ENCODE measurements at regions not wholly inside any gene's neighbourhood (a gene's known extent, or its start where the extent isn't known, plus 50 kb on each side); places are given as distances from the start of the nearest gene placed in this dataset.

GRCh38 chrX:131802836-131803626 lies 220.1 kb upstream of the STK26 start:
- FAIRE-seq (no peak), DNase-seq (ENCODE audit: insufficient read length, low spot score) (no peak)
- no peak for TF ChIP-seq POLR2AphosphoS5 (IDR thresholded peaks at IDR 0.05; ENCODE audit: low read depth, low read length)
- TF ChIP-seq POU2F2 (IDR thresholded peaks at IDR 0.05; ENCODE audit: low read depth, low read length) = no peak
- TF ChIP-seq POLR2A (IDR thresholded peaks at IDR 0.05; ENCODE audit: low read depth, low read length) = no peak
- TF ChIP-seq PAX5 (IDR thresholded peaks at IDR 0.05; ENCODE audit: insufficient read depth, low read length, severe bottlenecking) = no peak
- no peak for TF ChIP-seq TAF1 (IDR thresholded peaks at IDR 0.05; ENCODE audit: low read depth, low read length)
- TF ChIP-seq SPI1 (IDR thresholded peaks at IDR 0.05; ENCODE audit: low read depth, low read length) = no peak

GRCh38 chrX:131812847-131813825 lies 210.0 kb upstream of the STK26 start:
- peak; percentile 78 for FAIRE-seq
- TF ChIP-seq TAF1 (IDR thresholded peaks at IDR 0.05; ENCODE audit: low read depth, low read length) (no peak), POLR2A (IDR thresholded peaks at IDR 0.05; ENCODE audit: low read depth, low read length) (no peak), POLR2AphosphoS5 (IDR thresholded peaks at IDR 0.05; ENCODE audit: low read depth, low read length) (no peak), SPI1 (IDR thresholded peaks at IDR 0.05; ENCODE audit: low read depth, low read length) (no peak), PAX5 (IDR thresholded peaks at IDR 0.05; ENCODE audit: insufficient read depth, low read length, severe bottlenecking) (no peak), POU2F2 (IDR thresholded peaks at IDR 0.05; ENCODE audit: low read depth, low read length) (no peak)
- no peak for DNase-seq (ENCODE audit: insufficient read length, low spot score)

GRCh38 chrX:131816551-131817136 lies 206.5 kb upstream of the STK26 start:
- FAIRE-seq (peak; percentile 38), DNase-seq (ENCODE audit: insufficient read length, low spot score) (no peak)
- TF ChIP-seq POLR2A (IDR thresholded peaks at IDR 0.05; ENCODE audit: low read depth, low read length) (no peak), TAF1 (IDR thresholded peaks at IDR 0.05; ENCODE audit: low read depth, low read length) (no peak), PAX5 (IDR thresholded peaks at IDR 0.05; ENCODE audit: insufficient read depth, low read length, severe bottlenecking) (no peak), POU2F2 (IDR thresholded peaks at IDR 0.05; ENCODE audit: low read depth, low read length) (no peak), POLR2AphosphoS5 (IDR thresholded peaks at IDR 0.05; ENCODE audit: low read depth, low read length) (no peak), SPI1 (IDR thresholded peaks at IDR 0.05; ENCODE audit: low read depth, low read length) (no peak)

- FAIRE-seq (no peak), DNase-seq (ENCODE audit: insufficient read length, low spot score) (no peak)
- TF ChIP-seq TAF1 (IDR thresholded peaks at IDR 0.05; ENCODE audit: low read depth, low read length) (no peak), POLR2A (IDR thresholded peaks at IDR 0.05; ENCODE audit: low read depth, low read length) (no peak), POU2F2 (IDR thresholded peaks at IDR 0.05; ENCODE audit: low read depth, low read length) (no peak), SPI1 (IDR thresholded peaks at IDR 0.05; ENCODE audit: low read depth, low read length) (no peak), PAX5 (IDR thresholded peaks at IDR 0.05; ENCODE audit: insufficient read depth, low read length, severe bottlenecking) (no peak), POLR2AphosphoS5 (IDR thresholded peaks at IDR 0.05; ENCODE audit: low read depth, low read length) (no peak)
Measured at GRCh38 chrX:131818297-131818936, 204.7 kb upstream of the STK26 start.

- DNase-seq (ENCODE audit: insufficient read length, low spot score) = no peak
- TF ChIP-seq SPI1 (IDR thresholded peaks at IDR 0.05; ENCODE audit: low read depth, low read length) (no peak), PAX5 (IDR thresholded peaks at IDR 0.05; ENCODE audit: insufficient read depth, low read length, severe bottlenecking) (no peak), POU2F2 (IDR thresholded peaks at IDR 0.05; ENCODE audit: low read depth, low read length) (no peak), POLR2AphosphoS5 (IDR thresholded peaks at IDR 0.05; ENCODE audit: low read depth, low read length) (no peak), TAF1 (IDR thresholded peaks at IDR 0.05; ENCODE audit: low read depth, low read length) (no peak), POLR2A (IDR thresholded peaks at IDR 0.05; ENCODE audit: low read depth, low read length) (no peak)
- peak; percentile 16 for FAIRE-seq
Measured at GRCh38 chrX:131821945-131822622, 201.0 kb upstream of the STK26 start.

GRCh38 chrX:131826572-131826971 lies 196.5 kb upstream of the STK26 start:
- FAIRE-seq (no peak), DNase-seq (ENCODE audit: insufficient read length, low spot score) (no peak)
- TF ChIP-seq POLR2A (IDR thresholded peaks at IDR 0.05; ENCODE audit: low read depth, low read length) = no peak
- no peak for TF ChIP-seq SPI1 (IDR thresholded peaks at IDR 0.05; ENCODE audit: low read depth, low read length)
- no peak for TF ChIP-seq PAX5 (IDR thresholded peaks at IDR 0.05; ENCODE audit: insufficient read depth, low read length, severe bottlenecking)
- no peak for TF ChIP-seq POU2F2 (IDR thresholded peaks at IDR 0.05; ENCODE audit: low read depth, low read length)
- TF ChIP-seq TAF1 (IDR thresholded peaks at IDR 0.05; ENCODE audit: low read depth, low read length) = no peak
- no peak for TF ChIP-seq POLR2AphosphoS5 (IDR thresholded peaks at IDR 0.05; ENCODE audit: low read depth, low read length)

- FAIRE-seq = peak; percentile 61
- no peak for DNase-seq (ENCODE audit: insufficient read length, low spot score)
- no peak for TF ChIP-seq SPI1 (IDR thresholded peaks at IDR 0.05; ENCODE audit: low read depth, low read length)
- TF ChIP-seq POLR2AphosphoS5 (IDR thresholded peaks at IDR 0.05; ENCODE audit: low read depth, low read length) = no peak
Measured at GRCh38 chrX:131827935-131828334, 195.2 kb upstream of the STK26 start.

- TF ChIP-seq PAX5 (IDR thresholded peaks at IDR 0.05; ENCODE audit: insufficient read depth, low read length, severe bottlenecking) = no peak
- no peak for TF ChIP-seq POU2F2 (IDR thresholded peaks at IDR 0.05; ENCODE audit: low read depth, low read length)
- TF ChIP-seq POLR2AphosphoS5 (IDR thresholded peaks at IDR 0.05; ENCODE audit: low read depth, low read length) = no peak
- no peak for TF ChIP-seq TAF1 (IDR thresholded peaks at IDR 0.05; ENCODE audit: low read depth, low read length)
- no peak for TF ChIP-seq POLR2A (IDR thresholded peaks at IDR 0.05; ENCODE audit: low read depth, low read length)
- no peak for TF ChIP-seq SPI1 (IDR thresholded peaks at IDR 0.05; ENCODE audit: low read depth, low read length)
- DNase-seq (ENCODE audit: insufficient read length, low spot score) = no peak
- FAIRE-seq = no peak
Measured at GRCh38 chrX:131828482-131828881, 194.6 kb upstream of the STK26 start.
